ENCODE measurements at regions not wholly inside any gene's neighbourhood (a gene's known extent, or its start where the extent isn't known, plus 50 kb on each side); places are given as distances from the start of the nearest gene placed in this dataset.
A peak's percentile ranks its signal among the peaks of the same experiment; 100 is the strongest.

GRCh38 chr3:40593351-40593750 is 68.6 kb downstream of the ZNF621 start:
- no peak for DNase-seq (ENCODE audit: low read depth in 2 of 2)

GRCh38 chr3:40597441-40597840 is 72.7 kb downstream of the ZNF621 start:
- no peak for DNase-seq (ENCODE audit: low read depth in 2 of 2)

- no peak for DNase-seq (ENCODE audit: low read depth in 2 of 2)
Observed at GRCh38 chr3:40598338-40598737, 73.6 kb downstream of the ZNF621 start.

- no peak for DNase-seq (ENCODE audit: low read depth in 2 of 2)
Observed at GRCh38 chr3:40598962-40599361, 74.2 kb downstream of the ZNF621 start.

GRCh38 chr3:40602778-40603385 is 78.1 kb downstream of the ZNF621 start:
- no peak for DNase-seq (ENCODE audit: low read depth in 2 of 2)

- DNase-seq (ENCODE audit: low read depth in 2 of 2) = no peak
Observed at GRCh38 chr3:40605960-40606359, 81.2 kb downstream of the ZNF621 start.

GRCh38 chr3:40608091-40608490 is 83.3 kb downstream of the ZNF621 start:
- DNase-seq (ENCODE audit: low read depth in 2 of 2) = no peak

- no peak for DNase-seq (ENCODE audit: low read depth in 2 of 2)
Observed at GRCh38 chr3:40613306-40613705, 88.5 kb downstream of the ZNF621 start.

- no peak for DNase-seq (ENCODE audit: low read depth in 2 of 2)
Observed at GRCh38 chr3:40615110-40615915, 90.6 kb downstream of the ZNF621 start.

- DNase-seq (ENCODE audit: low read depth in 2 of 2) = no peak
Observed at GRCh38 chr3:40615918-40616819, 91.4 kb downstream of the ZNF621 start.

GRCh38 chr3:40617084-40617483 is 92.3 kb downstream of the ZNF621 start:
- no peak for DNase-seq (ENCODE audit: low read depth in 2 of 2)

- DNase-seq (ENCODE audit: low read depth in 2 of 2) = no peak
Observed at GRCh38 chr3:40618158-40618557, 93.4 kb downstream of the ZNF621 start.

GRCh38 chr3:40620151-40620550 is 95.4 kb downstream of the ZNF621 start:
- DNase-seq (ENCODE audit: low read depth in 2 of 2) = no peak

- no peak for DNase-seq (ENCODE audit: low read depth in 2 of 2)
Observed at GRCh38 chr3:40621252-40621651, 96.5 kb downstream of the ZNF621 start.

- DNase-seq (ENCODE audit: low read depth in 2 of 2) = peak in 1 of 2 donors; percentile 1
Observed at GRCh38 chr3:40623567-40623966, 98.8 kb downstream of the ZNF621 start.

- DNase-seq (ENCODE audit: low read depth in 2 of 2) = no peak
Observed at GRCh38 chr3:40624189-40624769, 99.5 kb downstream of the ZNF621 start.

GRCh38 chr3:40627095-40627494 is 102.3 kb downstream of the ZNF621 start:
- no peak for DNase-seq (ENCODE audit: low read depth in 2 of 2)

GRCh38 chr3:40628984-40629383 is 104.2 kb downstream of the ZNF621 start:
- DNase-seq (ENCODE audit: low read depth in 2 of 2) = no peak

- no peak for DNase-seq (ENCODE audit: low read depth in 2 of 2)
Observed at GRCh38 chr3:40631341-40631995, 106.7 kb downstream of the ZNF621 start.

GRCh38 chr3:40637906-40638305 is 113.1 kb downstream of the ZNF621 start:
- DNase-seq (ENCODE audit: low read depth in 2 of 2) = no peak

GRCh38 chr3:40639006-40639405 is 114.2 kb downstream of the ZNF621 start:
- no peak for DNase-seq (ENCODE audit: low read depth in 2 of 2)

GRCh38 chr3:40642812-40643211 is 118.1 kb downstream of the ZNF621 start:
- DNase-seq (ENCODE audit: low read depth in 2 of 2) = no peak
